ENCODE measurements at regions not wholly inside any gene's neighbourhood (a gene's known extent, or its start where the extent isn't known, plus 50 kb on each side); places are given as distances from the start of the nearest gene placed in this dataset.
"Not testable (repeated sequence)": the region's sequence is repeated elsewhere in the genome, so short reads cannot be mapped to it uniquely, and the experiment has no call there.

GRCh38 chr6:94144807-94145206, 725.4 kb upstream of the EPHA7 start:
- intact Hi-C loops (cut with DNase I; ENCODE audit: low total_unique reads): no loop called here
- Histone ChIP-seq H3K4me3 (no peak overlapping the region), H3K27ac (no peak overlapping the region), H3K4me1 (no peaks in the 10 kb centered on the region), H3K9me3 (no peaks in the 10 kb centered on the region), H3K27me3 (no peaks in the 10 kb centered on the region), H3K36me3 (no peaks in the 10 kb centered on the region)
- TF ChIP-seq CTCF (IDR thresholded peaks at IDR 0.05): no peak
- DNase-seq: no peak

- intact Hi-C loops (cut with DNase I; ENCODE audit: low total_unique reads); H3K4me1 ChIP-seq; DNase-seq: not testable (repeated sequence)
Observed at GRCh38 chr6:94137178-94137577, 717.8 kb upstream of the EPHA7 start.

GRCh38 chr6:94133106-94133505, 713.7 kb upstream of the EPHA7 start:
- Histone ChIP-seq H3K9me3 (no peaks in the 10 kb centered on the region), H3K4me3 (no peak overlapping the region), H3K4me1 (no peaks in the 10 kb centered on the region), H3K27me3 (no peaks in the 10 kb centered on the region), H3K36me3 (no peaks in the 10 kb centered on the region), H3K27ac (no peak overlapping the region)
- no peak for TF ChIP-seq CTCF (IDR thresholded peaks at IDR 0.05)
- intact Hi-C loops (cut with DNase I; ENCODE audit: low total_unique reads): no loop called here
- DNase-seq: no peak

More at GRCh38 chr6:94137178-94137577, 717.8 kb upstream of the EPHA7 start:
- H3K4me3 ChIP-seq, H3K27ac ChIP-seq, H3K9me3 ChIP-seq, H3K27me3 ChIP-seq, H3K36me3 ChIP-seq: not testable (repeated sequence)

- no peak overlapping the region for H3K4me3 ChIP-seq
- H3K4me1 ChIP-seq: no peaks in the 10 kb centered on the region
- intact Hi-C loops (cut with DNase I; ENCODE audit: low total_unique reads): no loop called here
- H3K36me3 ChIP-seq: no peaks in the 10 kb centered on the region
- no peaks in the 10 kb centered on the region for H3K9me3 ChIP-seq
- H3K27me3 ChIP-seq: no peaks in the 10 kb centered on the region
- no peak overlapping the region for H3K27ac ChIP-seq
- DNase-seq: no peak
- TF ChIP-seq CTCF (IDR thresholded peaks at IDR 0.05): no peak
Observed at GRCh38 chr6:94131271-94131670, 711.9 kb upstream of the EPHA7 start.

- H3K4me1 ChIP-seq: no peaks in the 10 kb centered on the region
- intact Hi-C loops (cut with DNase I; ENCODE audit: low total_unique reads): no loop called here
- DNase-seq: no peak
Observed at GRCh38 chr6:94130478-94130877, 711.1 kb upstream of the EPHA7 start.

GRCh38 chr6:94129926-94130325, 710.6 kb upstream of the EPHA7 start:
- no peak overlapping the region for H3K4me3 ChIP-seq
- intact Hi-C loops (cut with DNase I; ENCODE audit: low total_unique reads): no loop called here
- H3K9me3 ChIP-seq: no peaks in the 10 kb centered on the region
- H3K4me1 ChIP-seq: no peaks in the 10 kb centered on the region
- H3K27ac ChIP-seq: no peak overlapping the region
- H3K36me3 ChIP-seq: no peaks in the 10 kb centered on the region
- no peaks in the 10 kb centered on the region for H3K27me3 ChIP-seq
- DNase-seq: no peak
- no peak for TF ChIP-seq CTCF (IDR thresholded peaks at IDR 0.05)

More at GRCh38 chr6:94130478-94130877, 711.1 kb upstream of the EPHA7 start:
- H3K36me3 ChIP-seq: no peaks in the 10 kb centered on the region
- no peak for TF ChIP-seq CTCF (IDR thresholded peaks at IDR 0.05)
- no peak overlapping the region for H3K27ac ChIP-seq
- no peaks in the 10 kb centered on the region for H3K9me3 ChIP-seq
- H3K4me3 ChIP-seq: no peak overlapping the region
- H3K27me3 ChIP-seq: no peaks in the 10 kb centered on the region
